Neural progenitor cell (in vitro differentiated cells): ENCODE measurements at regions not wholly inside any gene's neighbourhood (a gene's known extent, or its start where the extent isn't known, plus 50 kb on each side); places are given as distances from the start of the nearest gene placed in this dataset.

Experiments
- DNase-seq: peaks from one replicate; pipeline ENCODE4 v3.0.0-alpha.2; 2016; ENCODE audit warnings: low spot score
- H2AFZ ChIP-seq: fragments of 200-600 bp; sonication (generic); replicated peaks from 2 replicates; pipeline ENCODE4 v1.6.1; 2016; ENCODE audit warnings: antibody characterized with exemption
- H3F3A ChIP-seq: fragments of 200-600 bp; sonication (generic); 2 replicates; pipeline ENCODE4 v1.6.1; 2016; ENCODE audit warnings: antibody characterized with exemption, low read depth
- H3K27ac ChIP-seq: fragments of 200-600 bp; sonication (generic); 2 replicates; pipeline ENCODE4 v1.5.1; 2016; ENCODE audit warnings: mild to moderate bottlenecking
- H3K27me3 ChIP-seq: fragments of 200-600 bp; sonication (generic); 2 replicates; pipeline ENCODE4 v1.6.1; 2016; ENCODE audit warnings: mild to moderate bottlenecking, moderate library complexity
- H3K36me3 ChIP-seq: fragments of 200-600 bp; sonication (generic); 2 replicates; pipeline ENCODE4 v1.5.1; 2016
- H3K4me1 ChIP-seq: fragments of 200-600 bp; sonication (generic); 2 replicates; pipeline ENCODE4 v1.6.1; 2016; ENCODE audit warnings: mixed run types
- H3K4me2 ChIP-seq: fragments of 200-600 bp; sonication (generic); 2 replicates; pipeline ENCODE4 v1.6.1; 2016
- H3K4me3 ChIP-seq: fragments of 200-600 bp; sonication (generic); 2 replicates; pipeline ENCODE4 v1.5.1; 2016
- H3K79me2 ChIP-seq: fragments of 200-600 bp; sonication (generic); 2 replicates; pipeline ENCODE4 v1.6.1; 2016; ENCODE audit warnings: low read depth
- H3K9ac ChIP-seq: fragments of 200-600 bp; sonication (generic); 2 replicates; pipeline ENCODE4 v1.6.1; 2016
- H3K9me3 ChIP-seq: fragments of 200-600 bp; sonication (generic); 2 replicates; pipeline ENCODE4 v1.5.1; 2016; ENCODE audit warnings: low read depth
- H4K20me1 ChIP-seq: fragments of 200-600 bp; sonication (generic); 2 replicates; pipeline ENCODE4 v1.6.1; 2016; ENCODE audit warnings: low read depth
- H3K27ac Mint-ChIP-seq: 3 replicates; pipeline ENCODE4 v1.8.0; 2021; ENCODE audit warnings: mixed read lengths
- H3K27me3 Mint-ChIP-seq: 2 replicates; pipeline ENCODE4 v1.8.0; 2022; ENCODE audit warnings: low read depth, mild to moderate bottlenecking, inconsistent platforms, moderate library complexity, mixed read lengths; ENCODE audit not compliant: insufficient read depth
- H3K36me3 Mint-ChIP-seq: 3 replicates; pipeline ENCODE4 v1.8.0; 2021; ENCODE audit warnings: mixed read lengths
- H3K4me1 Mint-ChIP-seq: 3 replicates; pipeline ENCODE4 v1.8.0; 2021; ENCODE audit warnings: mixed read lengths
- H3K4me3 Mint-ChIP-seq: 3 replicates; pipeline ENCODE4 v1.8.0; 2021; ENCODE audit warnings: mild to moderate bottlenecking, moderate library complexity, mixed read lengths
- H3K9me3 Mint-ChIP-seq: 3 replicates; pipeline ENCODE4 v1.8.0; 2020; ENCODE audit warnings: mixed read lengths
- EZH2 ChIP-seq: fragments of 200-600 bp; sonication (generic); IDR thresholded peaks from 2 replicates; pipeline ENCODE4 v1.6.1; 2017; ENCODE audit warnings: antibody characterized with exemption, mild to moderate bottlenecking, moderate library complexity
- EZH2phosphoT487 ChIP-seq: fragments of 200-600 bp; sonication (generic); IDR thresholded peaks from 2 replicates; pipeline ENCODE4 v1.6.1; 2017; ENCODE audit warnings: antibody characterized with exemption
- TF ChIP-seq, protein P1 (sequence below): fragments of 200-600 bp; sonication (generic); IDR thresholded peaks from 2 replicates; pipeline ENCODE4 v1.5.1; 2017; ENCODE audit warnings: antibody characterized with exemption, mild to moderate bottlenecking

GRCh38 chr2:184312970-184313369, 285.4 kb upstream of the ZNF804A start:
- Histone ChIP-seq H3K4me3 (no peak overlapping the region), H3K27me3 (no peaks in the 10 kb centered on the region), H3K79me2 (no peaks in the 10 kb centered on the region), H4K20me1 (no peaks in the 10 kb centered on the region), H3K4me1 (no peaks in the 10 kb centered on the region), H2AFZ (no peak overlapping the region), H3K36me3 (no peaks in the 10 kb centered on the region), H3K4me2 (no peak overlapping the region), H3K27ac (no peak overlapping the region), H3K9me3 (no peaks in the 10 kb centered on the region), H3K9ac (no peak overlapping the region), H3F3A (no peaks in the 10 kb centered on the region)
- TF ChIP-seq EZH2 (no peak), EZH2phosphoT487 (no peak)
- TF ChIP-seq, protein P1, sequence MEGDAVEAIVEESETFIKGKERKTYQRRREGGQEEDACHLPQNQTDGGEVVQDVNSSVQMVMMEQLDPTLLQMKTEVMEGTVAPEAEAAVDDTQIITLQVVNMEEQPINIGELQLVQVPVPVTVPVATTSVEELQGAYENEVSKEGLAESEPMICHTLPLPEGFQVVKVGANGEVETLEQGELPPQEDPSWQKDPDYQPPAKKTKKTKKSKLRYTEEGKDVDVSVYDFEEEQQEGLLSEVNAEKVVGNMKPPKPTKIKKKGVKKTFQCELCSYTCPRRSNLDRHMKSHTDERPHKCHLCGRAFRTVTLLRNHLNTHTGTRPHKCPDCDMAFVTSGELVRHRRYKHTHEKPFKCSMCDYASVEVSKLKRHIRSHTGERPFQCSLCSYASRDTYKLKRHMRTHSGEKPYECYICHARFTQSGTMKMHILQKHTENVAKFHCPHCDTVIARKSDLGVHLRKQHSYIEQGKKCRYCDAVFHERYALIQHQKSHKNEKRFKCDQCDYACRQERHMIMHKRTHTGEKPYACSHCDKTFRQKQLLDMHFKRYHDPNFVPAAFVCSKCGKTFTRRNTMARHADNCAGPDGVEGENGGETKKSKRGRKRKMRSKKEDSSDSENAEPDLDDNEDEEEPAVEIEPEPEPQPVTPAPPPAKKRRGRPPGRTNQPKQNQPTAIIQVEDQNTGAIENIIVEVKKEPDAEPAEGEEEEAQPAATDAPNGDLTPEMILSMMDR: no peak
- H3K27me3 Mint-ChIP-seq: peaks cover 2% of the 10 kb centered on the region
- no peaks in the 10 kb centered on the region for H3K36me3 Mint-ChIP-seq
- H3K27ac Mint-ChIP-seq: no peak overlapping the region
- no peaks in the 10 kb centered on the region for H3K4me1 Mint-ChIP-seq
- DNase-seq: no peak
- no peaks in the 10 kb centered on the region for H3K9me3 Mint-ChIP-seq
- no peak overlapping the region for H3K4me3 Mint-ChIP-seq

- no peak overlapping the region for H3K27ac Mint-ChIP-seq
These were observed 283.5 kb upstream of the ZNF804A start for GRCh38 chr2:184314829-184315228.

GRCh38 chr2:184316921-184317320, 281.4 kb upstream of the ZNF804A start:
- Histone ChIP-seq H2AFZ (no peak overlapping the region), H3K27ac (no peak overlapping the region), H3K79me2 (no peaks in the 10 kb centered on the region), H3K27me3 (no peaks in the 10 kb centered on the region), H3K4me1 (no peaks in the 10 kb centered on the region), H3F3A (no peaks in the 10 kb centered on the region), H3K4me2 (no peak overlapping the region), H4K20me1 (no peaks in the 10 kb centered on the region), H3K4me3 (no peak overlapping the region), H3K36me3 (no peaks in the 10 kb centered on the region), H3K9ac (no peak overlapping the region), H3K9me3 (no peaks in the 10 kb centered on the region)
- no peak for DNase-seq
- peaks cover 8% of the 10 kb centered on the region for H3K4me1 Mint-ChIP-seq
- H3K27me3 Mint-ChIP-seq: no peaks in the 10 kb centered on the region
- H3K4me3 Mint-ChIP-seq: no peak overlapping the region
- TF ChIP-seq EZH2phosphoT487: no peak
- TF ChIP-seq, protein P1: no peak
- TF ChIP-seq EZH2: no peak
- no peaks in the 10 kb centered on the region for H3K9me3 Mint-ChIP-seq
- H3K27ac Mint-ChIP-seq: no peak overlapping the region
- H3K36me3 Mint-ChIP-seq: no peaks in the 10 kb centered on the region

More at GRCh38 chr2:184314829-184315228, 283.5 kb upstream of the ZNF804A start:
- H3K79me2 ChIP-seq: no peaks in the 10 kb centered on the region
- Mint-ChIP-seq H3K9me3 (no peaks in the 10 kb centered on the region), H3K4me3 (no peak overlapping the region), H3K36me3 (no peaks in the 10 kb centered on the region), H3K4me1 (peaks cover 4% of the 10 kb centered on the region), H3K27me3 (no peaks in the 10 kb centered on the region)
- no peak overlapping the region for H3K27ac ChIP-seq
- H3K9ac ChIP-seq: no peak overlapping the region
- H3K4me2 ChIP-seq: no peak overlapping the region
- H4K20me1 ChIP-seq: no peaks in the 10 kb centered on the region
- TF ChIP-seq EZH2 (no peak), EZH2phosphoT487 (no peak)
- TF ChIP-seq, protein P1: no peak
- H3K4me3 ChIP-seq: no peak overlapping the region
- H3F3A ChIP-seq: no peaks in the 10 kb centered on the region
- no peak for DNase-seq
- no peaks in the 10 kb centered on the region for H3K9me3 ChIP-seq
- no peaks in the 10 kb centered on the region for H3K27me3 ChIP-seq
- H3K36me3 ChIP-seq: no peaks in the 10 kb centered on the region
- no peaks in the 10 kb centered on the region for H3K4me1 ChIP-seq
- H2AFZ ChIP-seq: no peak overlapping the region
